ENCODE measurements at regions not wholly inside any gene's neighbourhood (a gene's known extent, or its start where the extent isn't known, plus 50 kb on each side); places are given as distances from the start of the nearest gene placed in this dataset.

DNA sequence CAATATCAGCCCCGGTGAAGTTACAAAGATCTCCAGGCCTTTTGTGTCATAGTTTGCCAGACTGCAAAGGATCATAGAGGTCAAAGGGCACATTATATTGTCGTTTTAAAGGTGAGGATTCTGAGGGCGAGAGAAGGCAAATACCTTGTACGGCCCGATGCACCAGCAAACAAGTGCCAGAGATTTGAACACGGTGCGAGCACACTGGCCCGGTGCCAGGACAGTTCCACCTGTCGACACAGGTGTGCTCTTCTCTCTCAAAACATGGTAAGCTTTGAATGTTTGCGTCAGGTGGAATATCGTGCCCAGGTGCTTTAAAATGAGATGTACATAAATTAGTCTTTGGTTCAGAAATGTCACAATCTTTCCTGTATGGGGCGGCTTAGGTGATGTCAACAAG lies 776.1 kb upstream of the ID2 start:
- TF ChIP-seq CTCF (IDR thresholded peaks at IDR 0.05) (no peak), EZH2 (IDR thresholded peaks at IDR 0.05) (no peak), EZH2phosphoT487 (IDR thresholded peaks at IDR 0.05) (no peak)
